ENCODE measurements at regions not wholly inside any gene's neighbourhood (a gene's known extent, or its start where the extent isn't known, plus 50 kb on each side); places are given as distances from the start of the nearest gene placed in this dataset.

- no peak overlapping the region for H4K5ac ChIP-seq (ENCODE audit: insufficient read length, low read depth, low read length)
- H3K4ac ChIP-seq (replicated peaks; ENCODE audit: insufficient read length, low read depth, low read length), result no peak overlapping the region
- POLR2A ChIA-PET (ENCODE audit: partially characterized antibody), result no interaction called here
- H3K27me3 ChIP-seq (replicated peaks in 1 of 4; ENCODE audit: control insufficient read depth in 3 of 4, extremely low read depth in 1 of 4, insufficient read depth in 3 of 4, low read length in 3 of 4), result no peaks in the 10 kb centered on the region; a peak in 1 of 7 replicates
- no peaks in the 10 kb centered on the region for H3K79me2 ChIP-seq (ENCODE audit: control insufficient read depth in 1 of 2, insufficient read depth in 2 of 2, low read length in 2 of 2)
- H4K8ac ChIP-seq (ENCODE audit: extremely low read depth, insufficient read depth, low read length), result no peak overlapping the region
- H2BK5ac ChIP-seq (ENCODE audit: low read depth, low read length), result no peak overlapping the region
- no peak overlapping the region for H2BK12ac ChIP-seq (ENCODE audit: low read depth, low read length)
- no peak overlapping the region for H4K91ac ChIP-seq (replicated peaks; ENCODE audit: insufficient read length, low read length)
- H3K23ac ChIP-seq (ENCODE audit: insufficient read length), result no peak overlapping the region
- H3K36me3 ChIP-seq (ENCODE audit: control insufficient read depth in 2 of 4, insufficient read depth in 4 of 4, low read length in 3 of 4), result no peaks in the 10 kb centered on the region
- no peak overlapping the region for H3K4me3 ChIP-seq (ENCODE audit: extremely low read depth in 1 of 4, insufficient read depth in 2 of 4, low read depth in 3 of 4, low read length in 4 of 4)
- no peak overlapping the region for H2BK20ac ChIP-seq (ENCODE audit: low read length)
- H2AFZ ChIP-seq (ENCODE audit: low read length), result no peak overlapping the region
- no peaks in the 10 kb centered on the region for H3K9me3 ChIP-seq (ENCODE audit: insufficient read depth in 2 of 2, low read depth in 1 of 2, low read length in 1 of 2)
- no peak overlapping the region for H3K14ac ChIP-seq (ENCODE audit: insufficient read length)
- CTCF ChIA-PET (ENCODE audit: partially characterized antibody), result interaction anchor here (0.6 to 1.7 kb wide), 5 partner anchors 19 to 348 kb away, joined by 3 to 4 read pairs (median 3); no protein-coding TSS in a partner anchor
- peaks cover 2% of the 10 kb centered on the region; the same call in 1 of the 2 replicates for H3K23me2 ChIP-seq (ENCODE audit: low read depth, low read length)
- no peak overlapping the region for H3K18ac ChIP-seq (ENCODE audit: extremely low read depth, low read length)
- H4K20me1 ChIP-seq (replicated peaks in 1 of 2; ENCODE audit: control insufficient read depth in 1 of 2, insufficient read depth in 2 of 2, low read length in 2 of 2), result no peaks in the 10 kb centered on the region
- FAIRE-seq (no peak), DNase-seq (ENCODE audit: low read depth in 1 of 2, low spot score in 2 of 2) (no peak)
- H3K79me1 ChIP-seq (ENCODE audit: low read depth, low read length), result no peaks in the 10 kb centered on the region
- H2AK5ac ChIP-seq (ENCODE audit: low read depth, low read length), result no peak overlapping the region
- H3K56ac ChIP-seq (replicated peaks; ENCODE audit: insufficient read length, low read depth, low read length), result no peak overlapping the region
- H3K4me2 ChIP-seq (ENCODE audit: insufficient read depth in 1 of 2, low read depth in 2 of 2, low read length in 2 of 2), result no peak overlapping the region
- H2BK15ac ChIP-seq (ENCODE audit: low read length), result no peak overlapping the region
- no peaks in the 10 kb centered on the region; a peak in 1 of 7 replicates for H3K4me1 ChIP-seq (replicated peaks in 1 of 4; ENCODE audit: control insufficient read depth in 3 of 4, insufficient read depth in 4 of 4, low read length in 3 of 4)
- H2BK120ac ChIP-seq (replicated peaks; ENCODE audit: low read depth, low read length), result no peak overlapping the region
- no peak overlapping the region for H3K27ac ChIP-seq (ENCODE audit: low read depth, low read length)
- WGBS, 2 experiments (ENCODE audit: extremely low coverage in 1 of 2, insufficient coverage in 1 of 2, insufficient read length in 1 of 2, insufficient replicate concordance in 2 of 2, low coverage in 1 of 2, low lambda C conversion rate in 2 of 2, missing lambda C conversion rate in 1 of 2), result 91% methylated on average over 15 of the region's 15 CpGs; no CpG with 5 or more reads in 1 of the 2 experiments
- no peak for TF ChIP-seq CREB1 (IDR thresholded peaks at IDR 0.05)
- TF ChIP-seq EGR1 (IDR thresholded peaks at IDR 0.05; ENCODE audit: borderline replicate concordance, low read depth, low read length), result no peak
- no peak for TF ChIP-seq EZH2 (IDR thresholded peaks at IDR 0.05; ENCODE audit: low read depth, low read length, severe bottlenecking)
- TF ChIP-seq GABPA (IDR thresholded peaks at IDR 0.05; ENCODE audit: borderline replicate concordance, insufficient read depth, low read length), result no peak
- no peak for TF ChIP-seq ASH2L (IDR thresholded peaks at IDR 0.05; ENCODE audit: low read length)
- TF ChIP-seq SP4 (IDR thresholded peaks at IDR 0.05; ENCODE audit: low read length), result no peak
- TF ChIP-seq RNF2 (IDR thresholded peaks at IDR 0.05; ENCODE audit: borderline replicate concordance, low read depth, low read length, missing control alignments, poor library complexity, severe bottlenecking), result no peak
- TF ChIP-seq POLR2A (IDR thresholded peaks at IDR 0.05; ENCODE audit: control extremely low read depth in 1 of 2, low read depth in 2 of 2, low read length in 2 of 2), result no peak
- TF ChIP-seq TEAD4 (IDR thresholded peaks at IDR 0.05; ENCODE audit: low read depth, low read length), result no peak
- H3K9ac ChIP-seq (replicated peaks in 1 of 4; ENCODE audit: extremely low read depth in 1 of 4, low read depth in 3 of 4, low read length in 3 of 4), result no peak overlapping the region
Measured at GRCh38 chr5:133900534-133901270, 67.7 kb downstream of the C5orf15 start.
